Activated naive CD8-positive, alpha-beta T cell (primary cell): ENCODE measurements at regions not wholly inside any gene's neighbourhood (a gene's known extent, or its start where the extent isn't known, plus 50 kb on each side); places are given as distances from the start of the nearest gene placed in this dataset.

Experiments used
- H3K27ac Mint-ChIP-seq: one replicate; pipeline ENCODE4 v1.8.0; 2021; ENCODE audit warnings: mixed read lengths
- H3K27me3 Mint-ChIP-seq: one replicate; pipeline ENCODE4 v1.8.0; 2021; ENCODE audit warnings: mixed read lengths
- H3K36me3 Mint-ChIP-seq: one replicate; pipeline ENCODE4 v1.8.0; 2021; ENCODE audit warnings: mixed read lengths
- H3K4me1 Mint-ChIP-seq: one replicate; pipeline ENCODE4 v1.8.0; 2021; ENCODE audit warnings: low read depth, mixed read lengths
- H3K4me3 Mint-ChIP-seq: one replicate; pipeline ENCODE4 v1.8.0; 2021; ENCODE audit warnings: mild to moderate bottlenecking, mixed read lengths
- H3K9me3 Mint-ChIP-seq: one replicate; pipeline ENCODE4 v1.8.0; 2021; ENCODE audit warnings: low read depth, mixed read lengths

- peaks cover 2% of the 10 kb centered on the region for H3K27me3 Mint-ChIP-seq
- no peaks in the 10 kb centered on the region for H3K4me1 Mint-ChIP-seq
- no peaks in the 10 kb centered on the region for H3K9me3 Mint-ChIP-seq
- H3K36me3 Mint-ChIP-seq: no peaks in the 10 kb centered on the region
- no peak overlapping the region for H3K27ac Mint-ChIP-seq
- no peak overlapping the region for H3K4me3 Mint-ChIP-seq
Measured at GRCh38 chr22:47653921-47654320, 891.5 kb downstream of the TBC1D22A start.

- no peak overlapping the region for H3K4me3 Mint-ChIP-seq
- H3K27me3 Mint-ChIP-seq: no peaks in the 10 kb centered on the region
Measured at GRCh38 chr22:47651216-47651987, 889.0 kb downstream of the TBC1D22A start.

GRCh38 chr22:47647720-47648119, 885.3 kb downstream of the TBC1D22A start:
- no peak overlapping the region for H3K27ac Mint-ChIP-seq
- H3K36me3 Mint-ChIP-seq: no peaks in the 10 kb centered on the region
- H3K27me3 Mint-ChIP-seq: no peaks in the 10 kb centered on the region
- H3K9me3 Mint-ChIP-seq: peaks cover 5% of the 10 kb centered on the region
- no peak overlapping the region for H3K4me3 Mint-ChIP-seq
- no peaks in the 10 kb centered on the region for H3K4me1 Mint-ChIP-seq

More at GRCh38 chr22:47651216-47651987, 889.0 kb downstream of the TBC1D22A start:
- Mint-ChIP-seq H3K36me3 (no peaks in the 10 kb centered on the region), H3K27ac (no peak overlapping the region), H3K9me3 (no peaks in the 10 kb centered on the region), H3K4me1 (no peaks in the 10 kb centered on the region)

- Mint-ChIP-seq H3K9me3 (peaks cover 5% of the 10 kb centered on the region), H3K27ac (no peak overlapping the region), H3K27me3 (no peaks in the 10 kb centered on the region), H3K36me3 (no peaks in the 10 kb centered on the region), H3K4me1 (no peaks in the 10 kb centered on the region), H3K4me3 (no peak overlapping the region)
Measured at GRCh38 chr22:47647181-47647580, 884.7 kb downstream of the TBC1D22A start.

GRCh38 chr22:47645923-47646322, 883.5 kb downstream of the TBC1D22A start:
- no peaks in the 10 kb centered on the region for H3K36me3 Mint-ChIP-seq

GRCh38 chr22:47645450-47645914, 883.0 kb downstream of the TBC1D22A start:
- Mint-ChIP-seq H3K27me3 (no peaks in the 10 kb centered on the region), H3K4me3 (no peak overlapping the region), H3K4me1 (no peaks in the 10 kb centered on the region), H3K9me3 (peaks cover 5% of the 10 kb centered on the region), H3K27ac (no peak overlapping the region), H3K36me3 (no peaks in the 10 kb centered on the region)

More at GRCh38 chr22:47645923-47646322, 883.5 kb downstream of the TBC1D22A start:
- Mint-ChIP-seq H3K9me3 (peaks cover 5% of the 10 kb centered on the region), H3K27ac (no peak overlapping the region), H3K4me3 (no peak overlapping the region), H3K4me1 (no peaks in the 10 kb centered on the region), H3K27me3 (no peaks in the 10 kb centered on the region)

GRCh38 chr22:47634347-47634746, 871.9 kb downstream of the TBC1D22A start:
- no peak overlapping the region for H3K4me3 Mint-ChIP-seq
- H3K27ac Mint-ChIP-seq: no peak overlapping the region
- peaks cover 14% of the 10 kb centered on the region for H3K9me3 Mint-ChIP-seq
- no peaks in the 10 kb centered on the region for H3K36me3 Mint-ChIP-seq
- H3K27me3 Mint-ChIP-seq: peaks cover 17% of the 10 kb centered on the region
- H3K4me1 Mint-ChIP-seq: no peaks in the 10 kb centered on the region

GRCh38 chr22:47633111-47633510, 870.7 kb downstream of the TBC1D22A start:
- Mint-ChIP-seq H3K27ac (no peak overlapping the region), H3K4me1 (no peaks in the 10 kb centered on the region), H3K36me3 (no peaks in the 10 kb centered on the region), H3K9me3 (peaks cover 14% of the 10 kb centered on the region), H3K27me3 (peaks cover 13% of the 10 kb centered on the region), H3K4me3 (no peak overlapping the region)

- no peak overlapping the region for H3K27ac Mint-ChIP-seq
- peaks cover 13% of the 10 kb centered on the region for H3K27me3 Mint-ChIP-seq
- H3K9me3 Mint-ChIP-seq: peaks cover 11% of the 10 kb centered on the region
- H3K36me3 Mint-ChIP-seq: no peaks in the 10 kb centered on the region
- no peaks in the 10 kb centered on the region for H3K4me1 Mint-ChIP-seq
- H3K4me3 Mint-ChIP-seq: no peak overlapping the region
Measured at GRCh38 chr22:47632701-47633100, 870.3 kb downstream of the TBC1D22A start.

- no peaks in the 10 kb centered on the region for H3K36me3 Mint-ChIP-seq
- peaks cover 9% of the 10 kb centered on the region for H3K27me3 Mint-ChIP-seq
- no peaks in the 10 kb centered on the region for H3K4me1 Mint-ChIP-seq
- peaks cover 7% of the 10 kb centered on the region for H3K9me3 Mint-ChIP-seq
- no peak overlapping the region for H3K4me3 Mint-ChIP-seq
- H3K27ac Mint-ChIP-seq: no peak overlapping the region
Measured at GRCh38 chr22:47631571-47632102, 869.2 kb downstream of the TBC1D22A start.

- Mint-ChIP-seq H3K27me3 (peaks cover 5% of the 10 kb centered on the region), H3K4me1 (no peaks in the 10 kb centered on the region), H3K4me3 (no peak overlapping the region), H3K36me3 (no peaks in the 10 kb centered on the region), H3K27ac (no peak overlapping the region), H3K9me3 (peaks cover 7% of the 10 kb centered on the region)
Measured at GRCh38 chr22:47630741-47631534, 868.5 kb downstream of the TBC1D22A start.

GRCh38 chr22:47629791-47630655, 867.6 kb downstream of the TBC1D22A start:
- no peak overlapping the region for H3K4me3 Mint-ChIP-seq
- H3K27me3 Mint-ChIP-seq: peaks cover 1% of the 10 kb centered on the region
- H3K27ac Mint-ChIP-seq: no peak overlapping the region
- peaks cover 7% of the 10 kb centered on the region for H3K9me3 Mint-ChIP-seq
- no peaks in the 10 kb centered on the region for H3K4me1 Mint-ChIP-seq
- H3K36me3 Mint-ChIP-seq: no peaks in the 10 kb centered on the region

GRCh38 chr22:47629273-47629711, 866.8 kb downstream of the TBC1D22A start:
- Mint-ChIP-seq H3K36me3 (no peaks in the 10 kb centered on the region), H3K27me3 (peaks cover 1% of the 10 kb centered on the region)

GRCh38 chr22:47628477-47629272, 866.2 kb downstream of the TBC1D22A start:
- H3K4me1 Mint-ChIP-seq: no peaks in the 10 kb centered on the region
- H3K4me3 Mint-ChIP-seq: no peak overlapping the region
- H3K27ac Mint-ChIP-seq: no peak overlapping the region
- H3K36me3 Mint-ChIP-seq: no peaks in the 10 kb centered on the region
- H3K9me3 Mint-ChIP-seq: peaks cover 3% of the 10 kb centered on the region
- H3K27me3 Mint-ChIP-seq: peaks cover 1% of the 10 kb centered on the region

More at GRCh38 chr22:47629273-47629711, 866.8 kb downstream of the TBC1D22A start:
- Mint-ChIP-seq H3K4me1 (no peaks in the 10 kb centered on the region), H3K4me3 (no peak overlapping the region), H3K9me3 (peaks cover 7% of the 10 kb centered on the region), H3K27ac (no peak overlapping the region)
